GM23338 (cell line): ENCODE measurements at regions not wholly inside any gene's neighbourhood (a gene's known extent, or its start where the extent isn't known, plus 50 kb on each side); places are given as distances from the start of the nearest gene placed in this dataset.

ENCODE experiments used
- ATAC-seq: fragments of 200-7000 bp; cut with Tn5 transposase; 3 replicates; pipeline ENCODE4 v1.9.1; 2020
- DNase-seq: peaks from one replicate; pipeline ENCODE4 v3.0.0-alpha.2; 2015; ENCODE audit warnings: low spot score
- H2AFZ ChIP-seq: fragments of 200-600 bp; sonication (generic); 2 replicates; pipeline ENCODE4 v1.8.0; 2016; ENCODE audit warnings: antibody characterized with exemption, mild to moderate bottlenecking, moderate library complexity
- H3F3A ChIP-seq: fragments of 200-600 bp; sonication (generic); replicated peaks from 2 replicates; pipeline ENCODE4 v1.8.0; 2017; ENCODE audit warnings: antibody characterized with exemption, mixed run types, low read depth
- H3K27ac ChIP-seq: fragments of 200-600 bp; sonication (generic); 2 replicates; pipeline ENCODE4 v1.6.1; 2016; ENCODE audit warnings: low read depth
- H3K27me3 ChIP-seq: fragments of 200-600 bp; sonication (generic); 2 replicates; pipeline ENCODE4 v1.8.0; 2016; ENCODE audit warnings: mild to moderate bottlenecking, mixed run types, moderate library complexity; ENCODE audit not compliant: insufficient read depth
- H3K36me3 ChIP-seq: fragments of 200-600 bp; sonication (generic); 2 replicates; pipeline ENCODE4 v1.8.0; 2016; ENCODE audit warnings: mild to moderate bottlenecking; ENCODE audit not compliant: insufficient read depth
- H3K4me1 ChIP-seq: fragments of 200-600 bp; sonication (generic); 2 replicates; pipeline ENCODE4 v1.8.0; 2016; ENCODE audit warnings: mild to moderate bottlenecking, moderate library complexity; ENCODE audit not compliant: insufficient read depth
- H3K4me2 ChIP-seq: fragments of 200-600 bp; sonication (generic); 2 replicates; pipeline ENCODE4 v1.7.1; 2017; ENCODE audit warnings: mixed run types
- H3K4me3 ChIP-seq: fragments of 200-600 bp; sonication (generic); 2 replicates; pipeline ENCODE4 v1.6.1; 2016; ENCODE audit warnings: mixed run types
- H3K79me2 ChIP-seq: fragments of 200-600 bp; sonication (generic); replicated peaks from 2 replicates; pipeline ENCODE4 v1.8.0; 2017; ENCODE audit warnings: mild to moderate bottlenecking; ENCODE audit not compliant: insufficient read depth
- H3K9me2 ChIP-seq: fragments of 200-600 bp; sonication (generic); 2 replicates; pipeline ENCODE4 v1.8.0; 2017; ENCODE audit not compliant: insufficient read depth
- H4K20me1 ChIP-seq: fragments of 200-600 bp; sonication (generic); replicated peaks from 2 replicates; pipeline ENCODE4 v1.8.0; 2017; ENCODE audit warnings: mild to moderate bottlenecking; ENCODE audit not compliant: insufficient read depth
- H3K27ac Mint-ChIP-seq: 2 replicates; pipeline ENCODE4 v1.8.0; 2020; ENCODE audit warnings: inconsistent platforms, mild to moderate bottlenecking, moderate library complexity, mixed read lengths
- H3K27me3 Mint-ChIP-seq: 3 replicates; pipeline ENCODE4 v1.8.0; 2022; ENCODE audit warnings: low read depth, mild to moderate bottlenecking, moderate library complexity, mixed read lengths, inconsistent platforms; ENCODE audit not compliant: insufficient read depth, poor library complexity
- H3K36me3 Mint-ChIP-seq: 3 replicates; pipeline ENCODE4 v1.8.0; 2021; ENCODE audit warnings: low read depth, mild to moderate bottlenecking, inconsistent platforms, moderate library complexity, mixed read lengths
- H3K4me1 Mint-ChIP-seq: 3 replicates; pipeline ENCODE4 v1.8.0; 2020; ENCODE audit warnings: mild to moderate bottlenecking, inconsistent platforms, mixed read lengths
- H3K4me3 Mint-ChIP-seq: 3 replicates; pipeline ENCODE4 v1.8.0; 2021; ENCODE audit warnings: moderate library complexity, mild to moderate bottlenecking, inconsistent platforms, mixed read lengths
- H3K9me3 Mint-ChIP-seq: 3 replicates; pipeline ENCODE4 v1.8.0; 2020; ENCODE audit warnings: moderate library complexity, mild to moderate bottlenecking, inconsistent platforms, mixed read lengths
- EZH2phosphoT487 ChIP-seq: fragments of 200-600 bp; sonication (generic); IDR thresholded peaks from one replicate; pipeline ENCODE4 v1.8.1; 2018; ENCODE audit warnings: antibody characterized with exemption; ENCODE audit not compliant: unreplicated experiment
- JUNB ChIP-seq: IDR thresholded peaks from one replicate; pipeline ENCODE4 v1.6.1; 2016; ENCODE audit warnings: antibody characterized with exemption; ENCODE audit not compliant: unreplicated experiment
- STAT1 ChIP-seq: IDR thresholded peaks from one replicate; pipeline ENCODE4 v1.6.1; 2016; ENCODE audit warnings: antibody characterized with exemption; ENCODE audit not compliant: unreplicated experiment
- ZNF331 ChIP-seq: fragments of 250-450 bp; sonication (Bioruptor Pico); IDR thresholded peaks from 2 replicates; pipeline ENCODE4 v1.5.0; 2020; ENCODE audit warnings: low read depth, mild to moderate bottlenecking, moderate library complexity
- TF ChIP-seq, protein P1 (sequence below): fragments of 250-450 bp; sonication (Bioruptor Pico); IDR thresholded peaks from 2 replicates; pipeline ENCODE4 v1.5.0; 2020; ENCODE audit warnings: mild to moderate bottlenecking, moderate library complexity
- TF ChIP-seq, protein P2 (sequence below): IDR thresholded peaks from one replicate; pipeline ENCODE4 v1.6.1; 2018; ENCODE audit warnings: antibody characterized with exemption; ENCODE audit not compliant: unreplicated experiment
- TF ChIP-seq, protein P3 (sequence below), 2 experiments: fragments of 200-600 bp in 1 of 2; sonication (generic) in 1 of 2; conservative IDR thresholded peaks; 2 replicates each; pipeline versions ENCODE4 v1.5.1 to v1.6.1; 2016 to 2017; ENCODE audit warnings: antibody characterized with exemption in 2 of 2, low read depth in 2 of 2, mild to moderate bottlenecking in 2 of 2, moderate library complexity in 1 of 2

DNA sequence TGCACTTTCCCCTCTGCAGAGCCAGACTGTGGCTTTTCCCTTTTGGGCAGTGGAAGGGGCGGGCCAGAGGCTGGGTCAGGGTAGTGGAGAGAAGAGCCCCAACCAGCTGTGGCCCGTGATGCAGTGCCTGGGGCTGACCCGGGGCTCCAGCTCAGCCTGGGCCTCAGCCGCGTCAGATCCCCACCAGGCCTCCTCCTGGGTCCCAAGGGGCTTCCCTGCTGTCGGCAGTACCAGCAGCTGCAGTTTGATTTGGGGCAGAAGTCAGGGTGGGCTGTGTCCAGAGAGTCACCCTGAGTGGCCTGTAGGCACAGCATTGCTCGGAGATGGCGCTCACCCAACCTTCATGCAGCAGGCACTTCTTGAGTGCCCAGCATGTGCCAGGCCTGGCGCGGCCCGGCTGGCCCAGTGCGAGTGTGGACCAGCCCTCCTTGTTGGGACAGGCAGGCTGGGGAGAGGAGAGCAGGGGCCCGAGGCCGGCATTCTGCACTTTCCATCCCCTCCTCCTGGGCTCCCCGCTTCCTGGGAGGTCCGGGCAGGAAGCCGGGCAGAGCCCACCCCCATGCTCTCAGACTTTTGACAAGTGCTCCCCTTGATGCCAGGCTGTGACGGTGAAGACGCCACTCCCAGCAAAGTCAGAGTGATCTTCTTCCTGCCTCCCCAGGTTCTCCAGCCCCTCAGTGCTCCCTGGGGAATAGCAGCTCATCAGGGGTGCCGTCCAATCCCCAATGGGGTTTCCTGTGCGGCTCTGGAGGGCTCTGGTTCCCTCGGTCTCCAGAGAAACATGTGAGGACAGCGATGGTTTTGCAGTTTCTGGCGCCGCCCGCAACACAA, 88.3 kb upstream of the COL5A1 start:
- Histone ChIP-seq H3K36me3 (no peaks in the 10 kb centered on the region), H4K20me1 (no peaks in the 10 kb centered on the region), H3K4me2 (no peak overlapping the region), H2AFZ (no peak overlapping the region), H3K27me3 (no peaks in the 10 kb centered on the region), H3K27ac (no peak overlapping the region), H3F3A (no peaks in the 10 kb centered on the region), H3K79me2 (no peaks in the 10 kb centered on the region), H3K4me3 (no peak overlapping the region), H3K9me2 (no peaks in the 10 kb centered on the region), H3K4me1 (no peaks in the 10 kb centered on the region)
- peak; percentile 22; the same call in 2 of the 3 replicates for ATAC-seq
- Mint-ChIP-seq H3K4me3 (no peak overlapping the region), H3K27me3 (peaks cover 7% of the 10 kb centered on the region), H3K36me3 (0 out of 3 replicates have a peak, but pooled peaks cover 2% of the 10 kb centered on the region), H3K4me1 (no peaks in the 10 kb centered on the region; the same call in 2 of the 3 replicates), H3K27ac (no peak overlapping the region), H3K9me3 (peaks cover 3% of the 10 kb centered on the region; the same call in 1 of the 3 replicates)
- TF ChIP-seq, protein P1, sequence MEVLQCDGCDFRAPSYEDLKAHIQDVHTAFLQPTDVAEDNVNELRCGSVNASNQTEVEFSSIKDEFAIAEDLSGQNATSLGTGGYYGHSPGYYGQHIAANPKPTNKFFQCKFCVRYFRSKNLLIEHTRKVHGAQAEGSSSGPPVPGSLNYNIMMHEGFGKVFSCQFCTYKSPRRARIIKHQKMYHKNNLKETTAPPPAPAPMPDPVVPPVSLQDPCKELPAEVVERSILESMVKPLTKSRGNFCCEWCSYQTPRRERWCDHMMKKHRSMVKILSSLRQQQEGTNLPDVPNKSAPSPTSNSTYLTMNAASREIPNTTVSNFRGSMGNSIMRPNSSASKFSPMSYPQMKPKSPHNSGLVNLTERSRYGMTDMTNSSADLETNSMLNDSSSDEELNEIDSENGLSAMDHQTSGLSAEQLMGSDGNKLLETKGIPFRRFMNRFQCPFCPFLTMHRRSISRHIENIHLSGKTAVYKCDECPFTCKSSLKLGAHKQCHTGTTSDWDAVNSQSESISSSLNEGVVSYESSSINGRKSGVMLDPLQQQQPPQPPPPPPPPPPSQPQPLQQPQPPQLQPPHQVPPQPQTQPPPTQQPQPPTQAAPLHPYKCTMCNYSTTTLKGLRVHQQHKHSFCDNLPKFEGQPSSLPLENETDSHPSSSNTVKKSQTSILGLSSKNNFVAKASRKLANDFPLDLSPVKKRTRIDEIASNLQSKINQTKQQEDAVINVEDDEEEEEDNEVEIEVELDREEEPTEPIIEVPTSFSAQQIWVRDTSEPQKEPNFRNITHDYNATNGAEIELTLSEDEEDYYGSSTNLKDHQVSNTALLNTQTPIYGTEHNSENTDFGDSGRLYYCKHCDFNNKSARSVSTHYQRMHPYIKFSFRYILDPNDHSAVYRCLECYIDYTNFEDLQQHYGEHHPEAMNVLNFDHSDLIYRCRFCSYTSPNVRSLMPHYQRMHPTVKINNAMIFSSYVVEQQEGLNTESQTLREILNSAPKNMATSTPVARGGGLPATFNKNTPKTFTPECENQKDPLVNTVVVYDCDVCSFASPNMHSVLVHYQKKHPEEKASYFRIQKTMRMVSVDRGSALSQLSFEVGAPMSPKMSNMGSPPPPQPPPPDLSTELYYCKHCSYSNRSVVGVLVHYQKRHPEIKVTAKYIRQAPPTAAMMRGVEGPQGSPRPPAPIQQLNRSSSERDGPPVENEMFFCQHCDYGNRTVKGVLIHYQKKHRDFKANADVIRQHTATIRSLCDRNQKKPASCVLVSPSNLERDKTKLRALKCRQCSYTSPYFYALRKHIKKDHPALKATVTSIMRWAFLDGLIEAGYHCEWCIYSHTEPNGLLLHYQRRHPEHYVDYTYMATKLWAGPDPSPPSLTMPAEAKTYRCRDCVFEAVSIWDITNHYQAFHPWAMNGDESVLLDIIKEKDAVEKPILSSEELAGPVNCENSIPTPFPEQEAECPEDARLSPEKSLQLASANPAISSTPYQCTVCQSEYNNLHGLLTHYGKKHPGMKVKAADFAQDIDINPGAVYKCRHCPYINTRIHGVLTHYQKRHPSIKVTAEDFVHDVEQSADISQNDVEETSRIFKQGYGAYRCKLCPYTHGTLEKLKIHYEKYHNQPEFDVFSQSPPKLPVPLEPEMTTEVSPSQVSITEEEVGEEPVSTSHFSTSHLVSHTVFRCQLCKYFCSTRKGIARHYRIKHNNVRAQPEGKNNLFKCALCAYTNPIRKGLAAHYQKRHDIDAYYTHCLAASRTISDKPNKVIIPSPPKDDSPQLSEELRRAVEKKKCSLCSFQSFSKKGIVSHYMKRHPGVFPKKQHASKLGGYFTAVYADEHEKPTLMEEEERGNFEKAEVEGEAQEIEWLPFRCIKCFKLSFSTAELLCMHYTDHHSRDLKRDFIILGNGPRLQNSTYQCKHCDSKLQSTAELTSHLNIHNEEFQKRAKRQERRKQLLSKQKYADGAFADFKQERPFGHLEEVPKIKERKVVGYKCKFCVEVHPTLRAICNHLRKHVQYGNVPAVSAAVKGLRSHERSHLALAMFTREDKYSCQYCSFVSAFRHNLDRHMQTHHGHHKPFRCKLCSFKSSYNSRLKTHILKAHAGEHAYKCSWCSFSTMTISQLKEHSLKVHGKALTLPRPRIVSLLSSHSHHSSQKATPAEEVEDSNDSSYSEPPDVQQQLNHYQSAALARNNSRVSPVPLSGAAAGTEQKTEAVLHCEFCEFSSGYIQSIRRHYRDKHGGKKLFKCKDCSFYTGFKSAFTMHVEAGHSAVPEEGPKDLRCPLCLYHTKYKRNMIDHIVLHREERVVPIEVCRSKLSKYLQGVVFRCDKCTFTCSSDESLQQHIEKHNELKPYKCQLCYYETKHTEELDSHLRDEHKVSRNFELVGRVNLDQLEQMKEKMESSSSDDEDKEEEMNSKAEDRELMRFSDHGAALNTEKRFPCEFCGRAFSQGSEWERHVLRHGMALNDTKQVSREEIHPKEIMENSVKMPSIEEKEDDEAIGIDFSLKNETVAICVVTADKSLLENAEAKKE (CRISPR knock-in tag) = no peak
- TF ChIP-seq EZH2phosphoT487 (no peak), JUNB (no peak), ZNF331 (CRISPR knock-in tag) (no peak), STAT1 (no peak)
- TF ChIP-seq, protein P2, sequence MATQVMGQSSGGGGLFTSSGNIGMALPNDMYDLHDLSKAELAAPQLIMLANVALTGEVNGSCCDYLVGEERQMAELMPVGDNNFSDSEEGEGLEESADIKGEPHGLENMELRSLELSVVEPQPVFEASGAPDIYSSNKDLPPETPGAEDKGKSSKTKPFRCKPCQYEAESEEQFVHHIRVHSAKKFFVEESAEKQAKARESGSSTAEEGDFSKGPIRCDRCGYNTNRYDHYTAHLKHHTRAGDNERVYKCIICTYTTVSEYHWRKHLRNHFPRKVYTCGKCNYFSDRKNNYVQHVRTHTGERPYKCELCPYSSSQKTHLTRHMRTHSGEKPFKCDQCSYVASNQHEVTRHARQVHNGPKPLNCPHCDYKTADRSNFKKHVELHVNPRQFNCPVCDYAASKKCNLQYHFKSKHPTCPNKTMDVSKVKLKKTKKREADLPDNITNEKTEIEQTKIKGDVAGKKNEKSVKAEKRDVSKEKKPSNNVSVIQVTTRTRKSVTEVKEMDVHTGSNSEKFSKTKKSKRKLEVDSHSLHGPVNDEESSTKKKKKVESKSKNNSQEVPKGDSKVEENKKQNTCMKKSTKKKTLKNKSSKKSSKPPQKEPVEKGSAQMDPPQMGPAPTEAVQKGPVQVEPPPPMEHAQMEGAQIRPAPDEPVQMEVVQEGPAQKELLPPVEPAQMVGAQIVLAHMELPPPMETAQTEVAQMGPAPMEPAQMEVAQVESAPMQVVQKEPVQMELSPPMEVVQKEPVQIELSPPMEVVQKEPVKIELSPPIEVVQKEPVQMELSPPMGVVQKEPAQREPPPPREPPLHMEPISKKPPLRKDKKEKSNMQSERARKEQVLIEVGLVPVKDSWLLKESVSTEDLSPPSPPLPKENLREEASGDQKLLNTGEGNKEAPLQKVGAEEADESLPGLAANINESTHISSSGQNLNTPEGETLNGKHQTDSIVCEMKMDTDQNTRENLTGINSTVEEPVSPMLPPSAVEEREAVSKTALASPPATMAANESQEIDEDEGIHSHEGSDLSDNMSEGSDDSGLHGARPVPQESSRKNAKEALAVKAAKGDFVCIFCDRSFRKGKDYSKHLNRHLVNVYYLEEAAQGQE = no peak
- TF ChIP-seq, protein P3, sequence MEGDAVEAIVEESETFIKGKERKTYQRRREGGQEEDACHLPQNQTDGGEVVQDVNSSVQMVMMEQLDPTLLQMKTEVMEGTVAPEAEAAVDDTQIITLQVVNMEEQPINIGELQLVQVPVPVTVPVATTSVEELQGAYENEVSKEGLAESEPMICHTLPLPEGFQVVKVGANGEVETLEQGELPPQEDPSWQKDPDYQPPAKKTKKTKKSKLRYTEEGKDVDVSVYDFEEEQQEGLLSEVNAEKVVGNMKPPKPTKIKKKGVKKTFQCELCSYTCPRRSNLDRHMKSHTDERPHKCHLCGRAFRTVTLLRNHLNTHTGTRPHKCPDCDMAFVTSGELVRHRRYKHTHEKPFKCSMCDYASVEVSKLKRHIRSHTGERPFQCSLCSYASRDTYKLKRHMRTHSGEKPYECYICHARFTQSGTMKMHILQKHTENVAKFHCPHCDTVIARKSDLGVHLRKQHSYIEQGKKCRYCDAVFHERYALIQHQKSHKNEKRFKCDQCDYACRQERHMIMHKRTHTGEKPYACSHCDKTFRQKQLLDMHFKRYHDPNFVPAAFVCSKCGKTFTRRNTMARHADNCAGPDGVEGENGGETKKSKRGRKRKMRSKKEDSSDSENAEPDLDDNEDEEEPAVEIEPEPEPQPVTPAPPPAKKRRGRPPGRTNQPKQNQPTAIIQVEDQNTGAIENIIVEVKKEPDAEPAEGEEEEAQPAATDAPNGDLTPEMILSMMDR (conservative IDR thresholded peaks at IDR 0.05; ENCODE audit: low read depth in 2 of 2) = no peak
- no peak for DNase-seq
